Right cardiac atrium (tissue), 5 donors: ENCODE measurements at regions not wholly inside any gene's neighbourhood (a gene's known extent, or its start where the extent isn't known, plus 50 kb on each side); places are given as distances from the start of the nearest gene placed in this dataset.

Experiments used
- ATAC-seq, 2 donors: fragments of 200-7000 bp; cut with Tn5 transposase; one replicate each; pipeline versions ENCODE4 v1.8.0 to v1.9.1; 2020; ENCODE audit warnings: moderate library complexity in 2 of 2, mild to moderate bottlenecking in 1 of 2
- DNase-seq, 3 donors: peaks; one replicate each; pipeline ENCODE4 v3.0.0-alpha.2; 2020
- H3K27ac ChIP-seq: one replicate; pipeline ENCODE4 v1.5.1; 2013; ENCODE audit warnings: mild to moderate bottlenecking, low read length, control low read depth, moderate library complexity
- H3K27me3 ChIP-seq: one replicate; pipeline ENCODE4 v1.6.1; 2013; ENCODE audit not compliant: control insufficient read depth, insufficient read depth
- H3K4me1 ChIP-seq: one replicate; pipeline ENCODE4 v1.6.1; 2013; ENCODE audit warnings: low read length; ENCODE audit not compliant: control insufficient read depth, insufficient read depth
- H3K4me3 ChIP-seq: one replicate; pipeline ENCODE4 v1.5.1; 2013; ENCODE audit warnings: low read length, control low read depth
- H3K9me3 ChIP-seq: one replicate; pipeline ENCODE4 v1.6.1; 2013; ENCODE audit warnings: low read length; ENCODE audit not compliant: control insufficient read depth
- WGBS: extraction: QIAGEN DNeasy Blood & Tissue Kit; methylation state at CpG from one replicate; pipeline ENCODE4 v1.1.7; 2013; 5-methylcytosine and 5-hydroxymethylcytosine counted together
- intact Hi-C, 4 donors: fragments of 100-400 bp; cut with DNase I; formaldehyde crosslinking; loops; one replicate each; pipeline versions ENCODE4 v1.11.0 to v1.14.0; 2022 to 2023
- donor health status: healthy with polysubstance abuse.
- donor health status: DM: no; HTN: yes; CAD: no.
- donor health status: DM: no; HTN: no; CAD: no.
- donor health status: DM: no; HTN: yes; CAD: no; lungs with severe emphysema.
- donor health status: DM: yes; HTN: yes; CAD: no.

- DNase-seq (no peak), ATAC-seq (no peak)
- 71% methylated on average over 3 of the region's 3 CpGs for WGBS
- intact Hi-C loops, result no loop called here
- no peak overlapping the region for H3K27ac ChIP-seq
- no peaks in the 10 kb centered on the region for H3K4me1 ChIP-seq
- H3K27me3 ChIP-seq, result no peaks in the 10 kb centered on the region
- H3K4me3 ChIP-seq, result no peak overlapping the region
- no peaks in the 10 kb centered on the region for H3K9me3 ChIP-seq
These were observed 713.0 kb downstream of the EPM2A start for GRCh38 chr6:145022199-145022796.

- Histone ChIP-seq H3K4me3 (no peak overlapping the region), H3K9me3 (no peaks in the 10 kb centered on the region), H3K27me3 (no peaks in the 10 kb centered on the region), H3K27ac (no peak overlapping the region), H3K4me1 (no peaks in the 10 kb centered on the region)
- WGBS, result 56% methylated on average over 3 of the region's 3 CpGs
- DNase-seq (no peak), ATAC-seq (peak in 1 of 2 donors; percentile 32)
- intact Hi-C loops, result no loop called here
These were observed 712.1 kb downstream of the EPM2A start for GRCh38 chr6:145023116-145023726.

- H3K4me1 ChIP-seq, result no peaks in the 10 kb centered on the region
- no peaks in the 10 kb centered on the region for H3K9me3 ChIP-seq
- no peaks in the 10 kb centered on the region for H3K27me3 ChIP-seq
- ATAC-seq, result no peak
- 42% methylated on average over 2 of the region's 2 CpGs for WGBS
- no peak overlapping the region for H3K27ac ChIP-seq
- no peak for DNase-seq
- H3K4me3 ChIP-seq, result no peak overlapping the region
- intact Hi-C loops, result no loop called here
These were observed 709.8 kb downstream of the EPM2A start for GRCh38 chr6:145025488-145025887.

GRCh38 chr6:145026267-145026679, 709.0 kb downstream of the EPM2A start:
- Histone ChIP-seq H3K27me3 (no peaks in the 10 kb centered on the region), H3K9me3 (no peaks in the 10 kb centered on the region), H3K4me1 (no peaks in the 10 kb centered on the region), H3K27ac (no peak overlapping the region), H3K4me3 (no peak overlapping the region)
- WGBS, result 77% methylated on average over 2 of the region's 2 CpGs
- intact Hi-C loops, result no loop called here
- ATAC-seq, result no peak
- DNase-seq, result no peak

GRCh38 chr6:145028144-145028818, 707.0 kb downstream of the EPM2A start:
- H3K4me1 ChIP-seq, result no peaks in the 10 kb centered on the region
- no peak overlapping the region for H3K27ac ChIP-seq
- no peak overlapping the region for H3K4me3 ChIP-seq
- ATAC-seq (peak in 1 of 2 donors; percentile 23), DNase-seq (no peak)
- intact Hi-C loops, result no loop called here
- WGBS, result 40% methylated on average over 4 of the region's 4 CpGs
- no peaks in the 10 kb centered on the region for H3K27me3 ChIP-seq
- H3K9me3 ChIP-seq, result no peaks in the 10 kb centered on the region

- intact Hi-C loops, result no loop called here
- no peak for DNase-seq
- Histone ChIP-seq H3K9me3 (no peaks in the 10 kb centered on the region), H3K27me3 (no peaks in the 10 kb centered on the region), H3K4me3 (no peak overlapping the region), H3K27ac (no peak overlapping the region), H3K4me1 (no peaks in the 10 kb centered on the region)
- 52% methylated on average over 2 of the region's 2 CpGs for WGBS
- no peak for ATAC-seq
These were observed 704.3 kb downstream of the EPM2A start for GRCh38 chr6:145031001-145031400.

- intact Hi-C loops, result no loop called here
- 71% methylated on average over 4 of the region's 4 CpGs for WGBS
- H3K4me1 ChIP-seq, result no peaks in the 10 kb centered on the region
- no peak overlapping the region for H3K27ac ChIP-seq
- ATAC-seq, result no peak
- H3K27me3 ChIP-seq, result no peaks in the 10 kb centered on the region
- no peaks in the 10 kb centered on the region for H3K9me3 ChIP-seq
- no peak overlapping the region for H3K4me3 ChIP-seq
- DNase-seq, result no peak
These were observed 703.4 kb downstream of the EPM2A start for GRCh38 chr6:145031962-145032361.

GRCh38 chr6:145032562-145033145, 702.7 kb downstream of the EPM2A start:
- Histone ChIP-seq H3K27me3 (no peaks in the 10 kb centered on the region), H3K4me3 (no peak overlapping the region), H3K27ac (no peak overlapping the region), H3K4me1 (no peaks in the 10 kb centered on the region), H3K9me3 (no peaks in the 10 kb centered on the region)
- WGBS, result 58% methylated on average over 2 of the region's 2 CpGs
- no peak for DNase-seq
- intact Hi-C loops, result no loop called here
- no peak for ATAC-seq

GRCh38 chr6:145034664-145035063, 700.7 kb downstream of the EPM2A start:
- no peaks in the 10 kb centered on the region for H3K4me1 ChIP-seq
- H3K9me3 ChIP-seq, result no peaks in the 10 kb centered on the region
- no peak for ATAC-seq
- H3K27ac ChIP-seq, result no peak overlapping the region
- H3K27me3 ChIP-seq, result no peaks in the 10 kb centered on the region
- DNase-seq, result no peak
- intact Hi-C loops, result no loop called here
- no peak overlapping the region for H3K4me3 ChIP-seq

- H3K27me3 ChIP-seq, result no peaks in the 10 kb centered on the region
- no peaks in the 10 kb centered on the region for H3K4me1 ChIP-seq
- ATAC-seq (no peak), DNase-seq (no peak)
- no peak overlapping the region for H3K4me3 ChIP-seq
- WGBS, result 67% methylated on average over 5 of the region's 5 CpGs
- no peak overlapping the region for H3K27ac ChIP-seq
- no peaks in the 10 kb centered on the region for H3K9me3 ChIP-seq
- intact Hi-C loops, result no loop called here
These were observed 699.1 kb downstream of the EPM2A start for GRCh38 chr6:145036236-145036635.

GRCh38 chr6:145036848-145037567, 698.3 kb downstream of the EPM2A start:
- Histone ChIP-seq H3K27me3 (no peaks in the 10 kb centered on the region), H3K4me1 (no peaks in the 10 kb centered on the region), H3K27ac (no peak overlapping the region), H3K9me3 (no peaks in the 10 kb centered on the region), H3K4me3 (no peak overlapping the region)
- WGBS, result 46% methylated on average over 3 of the region's 3 CpGs
- peak in 1 of 2 donors; percentile 87 for ATAC-seq
- no peak for DNase-seq
- intact Hi-C loops, result no loop called here
